NOMO-1 (cell line): ENCODE measurements at regions not wholly inside any gene's neighbourhood (a gene's known extent, or its start where the extent isn't known, plus 50 kb on each side); places are given as distances from the start of the nearest gene placed in this dataset.
"Not testable (repeated sequence)": the region's sequence is repeated elsewhere in the genome, so short reads cannot be mapped to it uniquely, and the experiment has no call there.

ENCODE experiments used
- DNase-seq, 2 experiments: peaks; one replicate each; lab custom pipeline; 2025; ENCODE audit not compliant: unreplicated experiment in 2 of 2; lab: John Stamatoyannopoulos, UW

DNA sequence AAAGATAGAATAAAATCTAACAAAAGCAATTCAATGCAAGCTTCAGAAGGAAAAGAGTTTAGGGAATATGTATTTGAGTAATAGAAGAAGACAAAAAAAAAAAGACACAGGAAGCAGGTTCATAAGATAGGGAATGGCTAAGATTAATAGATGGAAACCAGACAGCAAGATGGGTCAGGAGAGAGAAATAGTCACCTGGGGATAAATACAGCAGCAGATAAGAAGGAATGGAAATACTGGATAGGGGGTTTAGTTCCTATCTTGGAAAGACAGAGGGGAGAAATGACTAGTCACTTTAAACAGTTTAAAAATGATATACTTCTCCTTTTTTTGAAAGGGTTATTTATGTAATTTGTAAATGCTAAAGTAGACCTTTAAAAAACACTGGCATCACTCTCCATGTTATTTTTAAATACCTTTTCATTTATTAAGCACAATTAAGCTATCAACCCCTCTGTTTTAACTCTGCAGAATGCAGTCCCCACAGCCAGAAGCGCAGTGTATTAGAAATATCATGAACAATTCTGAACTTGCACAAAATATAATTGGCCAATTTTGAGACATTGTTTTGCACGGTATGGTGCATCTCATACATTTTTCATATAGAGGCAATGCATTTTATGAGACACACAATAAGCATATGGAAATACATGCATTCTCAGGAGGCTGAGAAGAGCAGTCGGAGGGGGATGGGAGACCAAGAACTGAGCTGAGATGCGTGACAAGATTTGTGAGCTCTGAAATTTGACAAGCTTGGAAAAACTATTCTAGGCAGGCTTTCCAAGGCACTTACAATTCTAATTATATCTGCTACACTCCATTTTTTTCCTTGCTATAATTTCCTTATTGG lies 303.4 kb upstream of the PRICKLE1 start:
- peak in 1 of 2 experiments; percentile 32 for DNase-seq

DNA sequence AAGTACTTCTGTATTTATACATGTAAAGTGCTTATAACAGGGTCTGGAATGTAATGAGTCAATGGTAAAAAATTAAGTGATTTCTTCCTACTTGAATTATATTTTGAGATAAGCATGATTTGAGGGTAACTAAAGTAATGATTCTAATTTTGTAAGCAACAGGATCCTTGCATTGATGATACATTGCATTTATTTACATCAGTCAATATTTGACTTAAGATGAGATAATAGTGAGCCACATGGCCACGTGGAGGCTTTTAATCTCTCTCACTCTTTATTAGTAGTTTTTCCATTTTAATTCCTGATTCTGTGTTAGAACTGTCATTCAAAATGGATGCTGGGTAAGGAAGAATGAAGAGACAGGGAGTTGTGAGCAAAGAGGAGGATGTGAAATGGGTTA lies 298.1 kb upstream of the PRICKLE1 start:
- DNase-seq = no peak

DNA sequence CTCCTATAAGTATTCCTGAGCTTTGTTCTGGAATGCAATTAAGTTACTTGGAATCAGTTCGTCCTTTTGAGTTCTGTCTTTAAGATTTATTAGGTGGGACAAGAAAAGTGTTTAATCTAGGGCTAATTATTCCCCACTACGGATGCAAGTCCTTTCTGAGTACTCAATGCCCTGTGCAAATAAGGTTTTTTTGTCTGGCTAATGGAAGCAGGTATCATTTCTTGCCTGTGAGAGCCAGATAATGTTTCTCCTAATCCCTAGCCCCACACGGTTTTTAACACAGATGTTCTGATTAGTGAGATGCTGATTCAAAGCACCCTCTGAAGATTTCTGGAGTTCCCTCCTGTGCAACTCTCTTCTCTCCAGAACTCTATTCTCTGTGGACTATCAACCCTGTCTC lies 296.6 kb upstream of the PRICKLE1 start:
- no peak for DNase-seq

DNA sequence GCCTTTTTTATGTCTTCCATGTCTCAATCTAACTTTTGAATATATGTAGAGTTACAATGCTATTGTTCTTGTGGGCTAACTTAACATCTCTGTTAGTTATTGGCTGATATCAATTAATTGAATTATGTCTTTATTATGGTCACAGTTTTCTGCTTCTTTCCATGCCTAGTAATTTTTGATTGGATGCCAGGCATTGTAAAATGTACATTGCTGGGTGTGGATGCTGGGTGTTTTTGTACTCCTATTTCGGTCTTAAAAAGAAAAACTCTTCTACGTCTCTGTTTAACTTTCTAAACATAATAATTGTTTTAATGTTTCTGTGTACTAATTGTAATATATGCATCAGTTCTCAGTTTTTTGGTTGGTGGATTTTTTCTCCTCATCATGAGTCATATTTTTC lies 296.1 kb upstream of the PRICKLE1 start:
- DNase-seq = no peak

DNA sequence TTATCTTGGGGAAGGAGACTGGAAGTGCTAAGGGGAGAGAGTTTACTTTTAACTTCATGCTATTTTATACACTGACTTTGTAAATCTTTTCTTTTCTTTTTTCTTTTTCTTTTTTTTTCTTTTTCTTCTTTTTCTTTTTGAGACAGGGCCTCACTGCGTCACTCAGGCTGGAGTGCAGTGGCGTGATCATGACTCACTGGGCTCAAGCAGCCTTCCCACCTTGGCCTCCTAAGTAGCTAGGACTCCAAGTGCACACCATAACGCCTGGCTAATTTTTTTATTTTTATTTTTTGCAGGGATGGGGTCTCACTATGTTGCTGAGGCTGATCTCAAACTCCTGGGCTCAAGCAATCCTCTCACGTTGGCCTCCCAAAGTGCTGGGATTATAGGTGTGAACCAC lies 294.6 kb upstream of the PRICKLE1 start:
- no peak for DNase-seq

DNA sequence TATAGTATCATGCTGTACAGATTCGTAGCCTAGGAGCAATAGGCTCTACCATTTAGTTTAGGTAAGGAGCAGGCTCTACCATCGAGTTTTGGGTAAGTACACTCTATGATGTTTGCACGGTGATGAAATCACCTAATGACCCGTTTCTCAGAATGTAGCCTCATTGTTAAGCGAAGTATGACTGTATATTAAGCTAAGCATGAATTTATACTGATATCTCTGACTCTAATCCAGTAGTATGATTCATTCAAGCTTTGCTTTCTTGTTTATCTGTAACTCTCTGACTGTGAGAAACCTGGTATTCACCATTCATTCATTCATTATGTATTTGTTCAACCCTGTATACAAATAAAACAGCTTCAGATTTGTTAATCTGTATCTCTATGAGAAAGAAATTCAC lies 283.9 kb upstream of the PRICKLE1 start:
- DNase-seq = no peak

DNA sequence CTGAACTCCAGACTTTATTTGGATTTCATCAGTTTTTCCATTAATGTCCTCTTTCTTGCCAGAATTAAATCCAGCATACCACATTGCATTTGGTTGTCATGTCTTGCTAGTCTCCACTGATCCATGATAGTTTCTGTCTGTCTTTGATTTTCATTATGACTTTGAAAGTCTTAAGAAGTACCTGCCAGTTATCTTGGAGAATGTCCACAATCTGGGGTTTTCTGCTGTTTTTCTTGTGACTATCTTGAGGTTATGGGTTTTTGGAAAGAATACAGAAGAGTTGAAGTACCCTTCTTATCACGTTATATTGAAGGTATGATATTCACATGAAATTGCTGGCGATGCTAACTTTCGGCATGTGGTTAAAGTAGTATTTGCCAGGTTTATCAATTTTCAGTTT lies 282.3 kb upstream of the PRICKLE1 start:
- DNase-seq = no peak

DNA sequence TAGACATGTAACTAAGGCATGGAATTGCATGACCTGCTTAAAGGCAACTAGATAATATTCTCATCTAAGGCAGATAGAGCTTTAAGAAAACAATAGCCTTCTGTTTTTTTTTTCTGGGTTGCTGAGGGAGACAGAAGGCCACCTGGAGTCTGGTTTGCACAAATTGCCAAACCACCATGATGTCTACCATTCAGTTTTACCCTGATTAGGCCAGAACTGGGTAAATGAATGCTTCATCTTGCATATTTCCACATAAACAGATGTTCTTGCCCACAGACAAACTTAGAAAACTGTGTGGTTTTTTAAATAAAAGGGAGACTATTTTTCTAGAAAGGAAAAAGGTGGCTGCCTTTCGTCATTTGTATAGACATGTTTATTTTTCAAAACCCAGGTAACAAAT lies 278.7 kb upstream of the PRICKLE1 start:
- no peak for DNase-seq

DNA sequence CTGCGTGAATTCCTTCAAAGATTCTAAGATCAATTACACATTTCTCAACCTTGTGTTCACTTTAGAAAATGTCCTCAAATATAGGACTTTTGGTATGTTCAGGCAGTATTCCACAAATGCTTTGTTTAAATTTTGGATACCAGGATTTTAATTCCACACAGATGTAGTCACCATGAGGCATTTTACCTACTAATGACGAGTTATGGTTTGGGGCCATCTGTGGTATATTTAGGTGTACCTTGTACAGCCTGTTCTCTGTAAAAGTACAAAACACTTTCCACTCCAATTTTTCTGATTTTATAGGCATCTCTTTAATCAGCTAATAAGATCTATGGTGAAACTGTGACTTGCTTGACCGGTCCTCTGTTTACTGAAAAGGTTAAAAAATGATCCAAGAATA lies 275.7 kb upstream of the PRICKLE1 start:
- no peak for DNase-seq

DNA sequence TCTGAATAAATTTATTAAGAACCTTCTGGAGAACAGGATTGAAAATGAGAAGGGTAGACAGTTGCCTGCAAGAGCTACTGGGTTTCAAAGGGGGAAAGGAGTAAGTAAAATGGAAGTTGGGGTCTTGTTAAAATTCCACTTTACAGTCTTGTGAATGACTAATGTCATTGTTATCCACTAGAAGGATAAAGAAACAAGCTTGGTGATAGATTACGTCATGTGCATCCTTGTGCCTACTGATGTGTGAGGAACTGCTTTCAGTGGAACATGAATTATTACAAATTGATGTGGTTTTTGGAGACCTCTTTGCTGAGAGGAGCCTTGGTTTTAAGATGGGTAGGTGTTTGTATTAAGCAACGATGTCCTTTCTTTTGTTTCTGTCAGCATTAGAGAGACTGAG lies 272.5 kb upstream of the PRICKLE1 start:
- no peak for DNase-seq

DNA sequence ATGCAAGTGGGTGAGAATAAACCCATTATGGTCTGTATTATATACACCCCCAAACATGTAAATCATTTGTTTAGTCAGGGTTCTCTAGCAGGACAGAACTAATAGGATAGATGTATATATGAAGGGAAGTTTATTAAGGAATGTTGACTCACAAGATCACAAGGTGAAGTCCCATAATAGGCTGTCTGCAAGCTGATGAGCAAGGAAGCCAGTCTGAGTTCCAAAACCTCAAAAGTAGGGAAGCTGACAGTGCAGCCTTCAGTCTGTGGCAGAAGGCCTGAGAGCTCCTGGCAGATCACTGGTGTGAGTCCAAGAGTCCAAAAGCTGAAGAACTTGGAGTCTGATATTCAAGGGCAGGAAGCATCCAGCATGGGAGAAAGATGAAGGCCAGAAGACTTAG lies 270.8 kb upstream of the PRICKLE1 start:
- DNase-seq = not testable (repeated sequence)

DNA sequence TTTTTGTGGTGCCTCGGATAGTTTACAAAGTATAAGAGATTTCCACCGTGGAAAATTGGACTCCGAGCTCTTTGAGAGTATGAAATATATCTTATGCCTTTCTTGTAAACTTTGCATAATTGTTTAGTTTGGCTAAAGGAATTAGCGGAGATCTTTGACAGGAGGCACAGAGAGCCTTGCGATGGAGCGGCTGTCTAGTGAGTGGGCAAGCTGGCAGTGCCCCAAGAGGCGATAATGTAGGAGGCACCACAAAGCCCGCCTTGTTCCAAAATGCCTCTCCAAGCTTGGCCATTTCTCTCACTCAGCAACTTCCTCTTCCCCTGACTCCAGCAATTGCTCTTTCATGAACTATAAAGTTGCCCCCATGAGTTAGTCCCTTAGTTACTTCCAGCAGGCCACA lies 270.1 kb upstream of the PRICKLE1 start:
- peak in 1 of 2 experiments; percentile 4 for DNase-seq

DNA sequence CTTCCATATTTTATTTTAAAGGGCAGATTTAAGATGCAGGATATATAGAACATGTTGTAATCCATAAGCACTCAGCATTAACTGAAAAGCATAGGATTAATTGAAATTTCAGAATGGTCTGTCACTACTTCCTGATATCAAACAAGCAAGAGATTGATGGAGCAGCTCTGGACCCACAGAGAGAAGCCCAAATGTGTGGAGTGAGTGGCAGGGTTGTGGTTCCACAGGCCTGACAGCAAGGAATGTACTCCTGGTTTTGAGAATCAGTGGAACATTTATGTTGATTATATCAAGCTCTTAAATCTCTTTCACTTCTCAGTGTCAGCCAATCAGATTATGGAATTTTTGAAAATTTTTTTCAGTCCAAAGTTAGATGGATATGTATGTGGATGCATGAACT lies 267.6 kb upstream of the PRICKLE1 start:
- DNase-seq = no peak

DNA sequence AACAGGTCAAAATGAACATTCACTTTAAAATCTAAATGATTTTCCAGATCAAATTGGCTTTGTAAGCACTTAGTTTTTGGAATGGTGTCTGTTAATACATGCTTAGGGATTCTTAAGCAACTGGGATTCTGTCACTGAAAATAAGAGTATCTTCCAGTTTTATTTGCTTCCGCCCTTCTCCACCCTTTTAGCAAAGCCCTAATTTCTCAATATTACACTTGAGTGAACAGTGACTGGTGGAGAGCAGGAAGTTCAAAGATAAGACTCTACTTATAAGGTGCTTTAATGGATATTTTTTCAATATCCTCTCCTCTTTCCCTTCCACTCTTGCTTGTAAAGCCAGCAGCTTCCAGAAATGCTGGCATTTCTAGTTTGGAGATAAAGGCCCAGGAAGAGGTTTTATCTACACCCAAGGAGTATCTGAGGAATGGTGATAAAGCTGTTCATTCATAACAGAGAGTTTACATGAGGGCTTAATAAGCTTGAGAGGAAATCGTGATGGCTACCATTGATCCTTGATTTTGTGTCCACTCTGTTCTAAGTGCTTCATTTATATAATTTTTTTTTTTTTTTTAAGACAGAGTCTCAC lies 265.9 kb upstream of the PRICKLE1 start:
- DNase-seq = no peak

DNA sequence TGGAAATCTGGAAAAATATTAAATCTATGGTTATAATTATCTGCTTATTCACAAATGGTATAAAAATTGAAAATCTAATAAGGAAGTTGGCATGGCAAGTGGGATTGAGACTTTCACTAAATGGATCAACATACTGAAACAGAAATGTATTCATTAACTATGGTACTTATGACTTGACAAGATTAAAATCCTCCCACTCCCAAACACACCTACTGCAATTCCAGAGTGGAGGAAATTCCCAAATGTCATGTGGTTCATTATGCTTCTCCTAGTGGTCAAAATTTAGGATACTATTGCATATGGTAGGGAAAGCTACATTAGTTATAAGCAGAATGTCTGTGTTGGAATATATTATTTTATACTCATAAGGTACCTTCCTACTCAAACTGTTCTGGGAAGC lies 265.3 kb upstream of the PRICKLE1 start:
- no peak for DNase-seq

DNA sequence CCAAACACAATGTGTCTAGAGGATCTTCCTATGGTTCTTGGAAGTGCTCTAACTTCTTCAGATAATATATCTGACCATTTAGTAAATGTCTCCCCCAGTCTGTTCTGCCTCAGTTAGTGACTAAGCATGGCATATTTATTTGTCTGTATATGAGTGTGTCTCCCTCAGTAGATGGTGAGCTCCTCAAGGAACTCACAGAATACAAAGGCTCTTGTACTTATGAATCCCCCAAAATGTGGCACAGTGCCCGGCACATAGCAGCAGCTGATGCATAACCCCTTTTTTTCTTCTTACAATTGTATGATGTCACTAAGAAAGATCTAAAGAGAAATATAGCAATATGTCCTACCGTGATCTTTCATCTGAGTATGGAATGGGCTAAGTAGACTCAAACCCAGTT lies 264.7 kb upstream of the PRICKLE1 start:
- no peak for DNase-seq

DNA sequence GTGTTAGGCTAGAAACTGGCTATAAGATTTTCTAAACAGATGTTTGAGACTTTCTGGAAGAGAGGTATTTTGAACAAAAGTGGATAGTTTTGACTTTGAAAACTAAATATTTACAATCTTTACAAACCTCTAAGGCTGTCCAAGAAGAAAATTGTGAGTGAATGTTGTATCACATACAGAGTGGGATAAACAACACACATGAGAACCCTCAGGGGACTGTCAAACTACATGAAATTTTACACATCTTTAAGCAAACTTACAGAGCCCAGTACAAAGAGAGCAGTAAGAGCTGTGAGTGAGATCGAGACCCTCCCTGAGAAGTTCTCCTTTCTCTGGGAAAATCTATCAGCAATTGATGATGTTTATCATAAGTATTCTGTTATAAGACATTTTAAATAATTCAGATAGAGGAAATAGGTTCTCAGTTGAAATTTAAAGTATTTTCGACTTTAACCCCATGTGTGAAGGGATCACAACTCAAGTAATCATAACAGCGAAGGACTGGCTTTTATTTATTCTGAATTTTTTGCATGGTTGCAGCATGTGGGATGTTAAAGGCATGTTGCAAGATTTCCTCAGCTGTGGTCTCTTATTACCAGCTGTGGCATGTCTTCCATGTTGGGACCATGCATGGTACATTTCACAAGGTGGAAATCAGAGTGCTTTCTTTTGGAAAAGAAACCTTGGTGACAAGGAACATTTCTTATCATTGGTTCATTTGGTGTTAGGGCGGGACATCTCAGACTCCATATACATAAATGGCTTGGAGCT lies 264.0 kb upstream of the PRICKLE1 start:
- DNase-seq = no peak

DNA sequence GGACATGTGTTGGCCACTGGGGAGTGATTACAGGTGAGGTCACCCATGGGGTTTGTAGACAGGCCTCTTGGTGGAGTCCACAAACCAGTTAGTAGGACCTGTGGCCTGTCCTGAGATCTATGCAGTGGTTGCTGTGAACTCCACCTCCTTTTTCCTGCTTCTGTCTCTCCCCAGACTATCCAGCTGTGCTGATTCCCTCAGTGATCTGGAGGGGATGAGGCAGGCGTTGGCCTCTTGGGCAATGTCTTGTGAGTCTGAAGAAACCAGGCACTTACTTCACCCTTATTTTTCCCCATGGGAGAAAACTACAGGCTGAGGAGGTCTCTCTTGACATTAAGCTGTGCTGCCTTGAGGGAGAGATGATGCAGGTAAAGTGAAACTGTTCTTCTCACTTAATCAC lies 257.2 kb upstream of the PRICKLE1 start:
- no peak for DNase-seq

DNA sequence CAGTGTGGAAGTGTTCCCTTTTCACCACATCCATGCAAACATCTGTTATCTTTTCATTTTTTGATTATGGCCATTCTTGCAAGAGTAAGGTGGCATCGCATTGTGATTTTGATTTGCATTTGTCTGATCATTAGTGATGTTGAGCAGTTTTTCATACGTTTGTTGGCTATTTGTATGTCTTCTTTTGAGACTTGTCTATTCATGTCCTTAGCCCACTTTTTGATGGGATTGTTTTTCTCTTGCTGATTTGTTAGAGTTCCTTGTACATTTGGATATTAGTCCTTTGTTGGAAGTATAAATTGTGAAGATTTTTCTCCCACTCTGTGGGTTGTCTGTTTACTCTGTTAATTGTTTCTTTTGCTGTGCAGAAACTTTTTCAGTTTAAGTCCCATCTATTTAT lies 244.5 kb upstream of the PRICKLE1 start:
- no peak for DNase-seq

DNA sequence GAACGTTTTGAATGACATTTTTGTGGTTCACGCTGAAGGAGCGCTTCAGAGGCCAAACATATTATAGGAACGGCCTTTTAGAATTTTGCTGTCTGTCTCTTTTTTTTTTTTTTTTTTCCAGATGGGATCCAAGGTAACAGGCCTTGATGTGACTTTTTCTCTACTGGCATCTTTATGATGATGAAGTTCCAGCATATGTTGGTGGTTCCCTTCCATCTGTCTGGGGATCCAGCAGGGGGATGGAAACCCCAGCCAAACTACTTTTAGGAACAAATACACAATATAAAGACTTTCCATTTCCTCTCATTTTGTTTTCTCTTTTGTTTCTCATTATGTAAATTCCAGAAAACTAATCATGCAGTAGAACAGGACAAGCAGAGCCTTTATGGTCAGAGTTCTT lies 239.3 kb upstream of the PRICKLE1 start:
- no peak for DNase-seq

DNA sequence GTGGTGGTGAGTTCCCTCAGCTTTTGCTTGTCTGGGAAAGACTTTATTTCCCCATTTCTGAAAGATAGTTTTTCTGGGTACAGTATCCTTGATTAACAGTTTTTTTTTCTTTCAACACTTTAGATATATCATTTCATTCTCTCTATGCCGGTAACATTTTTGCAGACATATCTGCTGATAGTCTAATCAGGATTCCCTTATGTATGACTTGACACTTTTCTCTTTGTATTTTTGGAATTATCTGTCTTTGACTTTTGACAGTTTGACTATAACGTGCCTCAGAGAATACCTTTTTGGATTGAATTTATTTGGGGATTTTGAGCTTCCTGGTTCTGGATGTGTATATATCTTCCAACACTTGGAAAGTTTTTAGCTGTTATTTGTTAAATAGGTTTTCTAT lies 234.8 kb upstream of the PRICKLE1 start:
- no peak for DNase-seq

DNA sequence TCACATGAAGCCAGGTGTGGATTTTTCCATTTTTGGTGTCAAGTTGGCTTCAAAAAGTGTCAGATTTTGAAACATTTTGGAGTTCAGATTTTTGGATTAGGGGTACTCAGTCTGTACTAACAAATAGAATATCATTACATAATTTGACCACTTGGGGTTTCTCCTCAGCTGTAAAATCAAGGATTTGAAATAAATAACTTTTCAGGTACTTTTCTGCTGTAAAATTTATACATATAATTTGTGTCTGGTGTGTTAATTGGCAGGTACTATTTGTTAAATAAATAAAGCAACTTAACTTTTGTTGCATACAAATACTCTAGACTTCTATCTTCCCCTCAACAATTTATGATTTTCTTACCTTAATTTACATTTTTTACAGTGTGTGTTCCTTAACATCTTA lies 234.1 kb upstream of the PRICKLE1 start:
- no peak for DNase-seq
